ENCODE measurements at regions not wholly inside any gene's neighbourhood (a gene's known extent, or its start where the extent isn't known, plus 50 kb on each side); places are given as distances from the start of the nearest gene placed in this dataset.
"Not testable (repeated sequence)": the region's sequence is repeated elsewhere in the genome, so short reads cannot be mapped to it uniquely, and the experiment has no call there.

DNA sequence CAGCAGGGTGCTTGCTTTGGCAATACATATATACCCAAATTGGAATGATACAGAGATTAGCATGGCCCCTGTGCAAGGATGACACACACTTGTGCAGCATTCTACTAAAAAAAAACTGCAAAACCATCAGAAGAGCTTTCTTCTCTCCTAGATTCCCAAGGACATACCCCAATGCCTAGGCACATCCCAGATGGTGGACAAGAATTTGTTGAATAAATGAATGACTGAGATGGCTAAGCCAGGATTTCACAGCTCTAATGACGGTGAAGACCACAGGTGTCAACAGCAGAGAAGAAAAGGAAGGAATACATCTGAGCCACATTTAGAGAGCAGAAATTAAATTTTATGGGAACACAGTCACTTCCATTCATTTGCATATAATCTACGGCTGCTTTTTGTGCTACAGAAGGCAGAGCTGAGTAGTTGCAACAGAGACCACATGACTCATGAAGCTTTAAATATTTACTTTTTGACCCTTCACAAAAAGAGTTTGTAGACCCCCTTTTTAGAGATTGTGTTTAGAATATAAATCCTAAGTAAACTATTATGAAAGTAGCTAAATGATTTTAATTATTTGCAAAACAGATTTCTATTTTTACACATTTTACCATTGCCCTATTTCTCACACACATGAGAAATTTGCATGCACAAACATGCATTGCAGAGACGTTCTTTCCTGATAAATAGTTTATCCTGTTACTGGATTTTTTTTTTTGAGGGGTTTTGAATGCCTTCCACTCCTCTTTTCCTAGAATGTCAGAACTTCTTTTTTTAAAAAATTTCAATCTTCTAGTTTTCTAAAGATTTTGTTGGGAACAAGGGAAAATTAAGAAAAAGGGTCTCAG, 119.0 kb downstream of the PMAIP1 start:
- in situ Hi-C loops (cut with MboI; ENCODE audit: low pct_ligation_motif_present in 1 of 4, low pct_unique_long_range_greater_than_20kb in 1 of 4, low sequenced_read_pairs in 3 of 4), result no loop called here
- 41 to 49% methylated on average over 2 to 3 of the region's 3 CpGs for WGBS, 2 donors (ENCODE audit: low coverage in 1 of 2)

DNA sequence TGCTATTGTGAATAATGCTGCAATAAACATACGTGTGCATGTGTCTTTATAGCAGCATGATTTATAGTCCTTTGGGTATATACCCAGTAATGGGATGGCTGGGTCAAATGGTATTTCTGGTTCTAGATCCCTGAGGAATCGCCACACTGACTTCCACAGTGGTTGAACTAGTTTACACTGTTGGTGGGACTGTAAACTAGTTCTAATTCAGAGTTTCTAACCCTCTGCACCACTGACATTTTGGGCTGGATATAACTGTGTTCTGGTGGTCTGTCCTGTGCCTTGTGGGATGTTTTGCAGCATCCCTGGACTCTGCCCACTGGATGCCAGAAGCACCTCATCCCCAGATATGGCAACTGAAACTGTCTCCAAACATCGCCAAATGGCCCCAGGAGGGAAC, 118.3 kb downstream of the PMAIP1 start:
- H3K4me1 ChIP-seq; H3K36me3 ChIP-seq; H3K4me3 ChIP-seq; H3K27ac ChIP-seq; H3K27me3 ChIP-seq; H3K9me3 ChIP-seq; DNase-seq; in situ Hi-C loops (cut with MboI; ENCODE audit: low pct_ligation_motif_present in 1 of 4, low pct_unique_long_range_greater_than_20kb in 1 of 4, low sequenced_read_pairs in 3 of 4); intact Hi-C loops (cut with DNase I; ENCODE audit: low total_unique reads): not testable (repeated sequence)
- 80% methylated on average over 2 of the region's 3 CpGs; no CpG with 5 or more reads in 1 of the 2 donors for WGBS, 2 donors (ENCODE audit: low coverage in 1 of 2)

More for the DNA sequence above, 119.0 kb downstream of the PMAIP1 start:
- intact Hi-C loops (cut with DNase I; ENCODE audit: low total_unique reads), result no loop called here
- Histone ChIP-seq H3K27ac (no peak overlapping the region), H3K4me3 (no peak overlapping the region), H3K27me3 (no peaks in the 10 kb centered on the region), H3K9me3 (no peaks in the 10 kb centered on the region), H3K4me1 (no peaks in the 10 kb centered on the region), H3K36me3 (no peaks in the 10 kb centered on the region)
- TF ChIP-seq POLR2A (IDR thresholded peaks at IDR 0.05) (no peak), POLR2AphosphoS5 (IDR thresholded peaks at IDR 0.05) (no peak)
- TF ChIP-seq, protein P1, sequence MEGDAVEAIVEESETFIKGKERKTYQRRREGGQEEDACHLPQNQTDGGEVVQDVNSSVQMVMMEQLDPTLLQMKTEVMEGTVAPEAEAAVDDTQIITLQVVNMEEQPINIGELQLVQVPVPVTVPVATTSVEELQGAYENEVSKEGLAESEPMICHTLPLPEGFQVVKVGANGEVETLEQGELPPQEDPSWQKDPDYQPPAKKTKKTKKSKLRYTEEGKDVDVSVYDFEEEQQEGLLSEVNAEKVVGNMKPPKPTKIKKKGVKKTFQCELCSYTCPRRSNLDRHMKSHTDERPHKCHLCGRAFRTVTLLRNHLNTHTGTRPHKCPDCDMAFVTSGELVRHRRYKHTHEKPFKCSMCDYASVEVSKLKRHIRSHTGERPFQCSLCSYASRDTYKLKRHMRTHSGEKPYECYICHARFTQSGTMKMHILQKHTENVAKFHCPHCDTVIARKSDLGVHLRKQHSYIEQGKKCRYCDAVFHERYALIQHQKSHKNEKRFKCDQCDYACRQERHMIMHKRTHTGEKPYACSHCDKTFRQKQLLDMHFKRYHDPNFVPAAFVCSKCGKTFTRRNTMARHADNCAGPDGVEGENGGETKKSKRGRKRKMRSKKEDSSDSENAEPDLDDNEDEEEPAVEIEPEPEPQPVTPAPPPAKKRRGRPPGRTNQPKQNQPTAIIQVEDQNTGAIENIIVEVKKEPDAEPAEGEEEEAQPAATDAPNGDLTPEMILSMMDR (IDR thresholded peaks at IDR 0.05), result no peak
- no peak for DNase-seq

DNA sequence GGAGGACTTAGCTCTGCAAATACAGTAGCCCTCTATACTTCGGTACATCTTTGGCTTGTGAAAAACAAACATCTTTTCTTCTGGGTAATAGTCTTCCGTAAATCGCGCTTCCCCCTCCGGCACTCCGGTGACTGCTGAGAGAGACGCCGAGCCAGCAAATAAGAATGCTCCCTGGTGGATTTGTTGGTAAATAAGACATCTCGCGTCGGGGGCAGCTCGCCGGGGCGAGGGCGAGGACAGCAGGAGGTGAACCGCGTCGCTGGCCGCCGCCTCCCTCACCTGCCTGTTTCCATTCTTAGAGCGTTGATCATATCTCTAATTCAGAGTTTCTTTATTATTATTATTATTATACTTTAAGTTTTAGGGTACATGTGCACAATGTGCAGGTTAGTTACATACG, 117.6 kb downstream of the PMAIP1 start:
- DNase-seq, result no peak
- in situ Hi-C loops (cut with MboI; ENCODE audit: low pct_ligation_motif_present in 1 of 4, low pct_unique_long_range_greater_than_20kb in 1 of 4, low sequenced_read_pairs in 3 of 4), result no loop called here
- TF ChIP-seq POLR2A (IDR thresholded peaks at IDR 0.05), result no peak
- no peak for TF ChIP-seq POLR2AphosphoS5 (IDR thresholded peaks at IDR 0.05)
- TF ChIP-seq EP300 (IDR thresholded peaks at IDR 0.05; ENCODE audit: low read depth), result no peak
- TF ChIP-seq, protein P1 (IDR thresholded peaks at IDR 0.05), result no peak
- Histone ChIP-seq H3K36me3 (no peaks in the 10 kb centered on the region), H3K9me3 (no peaks in the 10 kb centered on the region), H3K27me3 (no peaks in the 10 kb centered on the region), H3K4me3 (no peak overlapping the region), H3K27ac (no peak overlapping the region), H3K4me1 (no peaks in the 10 kb centered on the region)
- intact Hi-C loops (cut with DNase I; ENCODE audit: low total_unique reads), result no loop called here
- WGBS, 2 donors (ENCODE audit: low coverage in 1 of 2), result 91 to 98% methylated on average over 13 to 22 of the region's 22 CpGs

DNA sequence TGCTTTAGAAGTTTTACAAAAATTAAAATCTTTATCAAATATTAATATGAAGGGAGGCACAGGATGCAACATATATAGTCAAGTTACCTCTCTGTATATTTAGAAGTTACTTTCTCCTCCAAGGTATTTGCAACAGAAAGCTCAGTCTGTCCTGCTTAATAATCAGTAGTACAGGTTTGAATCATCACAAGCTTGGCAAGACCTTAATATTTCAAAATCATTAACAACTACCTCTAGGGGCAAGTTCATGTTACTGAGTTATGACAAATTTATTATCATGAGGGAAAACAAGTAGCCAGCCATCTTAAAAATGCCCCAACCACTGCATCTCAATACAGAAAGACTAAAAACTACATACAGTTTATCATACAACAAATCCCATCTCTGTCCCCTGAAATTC, 116.0 kb downstream of the PMAIP1 start:
- H3K4me1 ChIP-seq; intact Hi-C loops (cut with DNase I; ENCODE audit: low total_unique reads); H3K27me3 ChIP-seq; H3K9me3 ChIP-seq; H3K27ac ChIP-seq; H3K36me3 ChIP-seq; DNase-seq; in situ Hi-C loops (cut with MboI; ENCODE audit: low pct_ligation_motif_present in 1 of 4, low pct_unique_long_range_greater_than_20kb in 1 of 4, low sequenced_read_pairs in 3 of 4); H3K4me3 ChIP-seq: not testable (repeated sequence)

DNA sequence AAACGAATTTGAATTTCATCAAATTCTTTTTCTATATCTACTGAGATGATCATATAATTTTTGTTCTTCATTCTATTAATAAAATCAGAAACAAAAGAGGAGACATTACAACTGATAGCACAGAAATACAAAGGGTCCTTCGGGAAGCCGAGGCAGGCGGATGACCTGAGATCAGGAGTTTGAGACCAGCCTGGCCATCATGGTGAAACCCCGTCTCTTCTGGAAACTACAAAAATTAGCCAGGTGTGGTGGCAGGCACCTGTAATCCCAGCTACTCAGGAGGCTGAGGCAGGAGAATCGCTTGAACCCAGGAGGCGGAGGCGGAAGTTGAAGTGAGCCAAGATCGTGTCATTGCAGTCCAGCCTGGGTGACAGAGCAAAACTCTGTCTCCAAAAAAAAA, 113.4 kb downstream of the PMAIP1 start:
- H3K4me3 ChIP-seq; H3K27me3 ChIP-seq; H3K27ac ChIP-seq; H3K9me3 ChIP-seq; H3K36me3 ChIP-seq; H3K4me1 ChIP-seq; in situ Hi-C loops (cut with MboI; ENCODE audit: low pct_ligation_motif_present in 1 of 4, low pct_unique_long_range_greater_than_20kb in 1 of 4, low sequenced_read_pairs in 3 of 4); intact Hi-C loops (cut with DNase I; ENCODE audit: low total_unique reads); DNase-seq: not testable (repeated sequence)
- WGBS, 2 donors (ENCODE audit: low coverage in 1 of 2), result 87 to 96% methylated on average over 4 to 9 of the region's 9 CpGs

DNA sequence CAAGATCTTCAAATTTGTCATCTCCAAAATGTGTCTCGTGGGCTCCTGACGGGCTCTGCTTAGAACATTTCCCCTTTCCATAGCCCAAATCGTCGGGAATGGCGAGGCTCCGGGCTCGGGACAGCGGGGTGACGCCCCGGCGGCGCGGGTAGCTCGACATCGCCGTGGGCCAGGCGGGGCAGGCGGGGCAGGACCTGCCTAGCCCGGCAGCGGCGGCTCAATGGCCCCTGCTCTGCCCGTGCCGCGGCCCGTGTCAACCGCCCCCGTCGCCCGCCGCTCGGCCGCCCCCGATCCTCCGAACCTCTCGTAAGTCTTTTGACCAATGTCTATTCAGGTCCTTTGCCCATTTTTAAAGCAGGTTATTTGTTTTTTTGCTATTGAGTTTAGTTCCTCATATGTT, 111.2 kb downstream of the PMAIP1 start:
- H3K36me3 ChIP-seq, result no peaks in the 10 kb centered on the region
- DNase-seq, result no peak
- no peaks in the 10 kb centered on the region for H3K4me1 ChIP-seq
- H3K9me3 ChIP-seq, result no peaks in the 10 kb centered on the region
- TF ChIP-seq POLR2A (IDR thresholded peaks at IDR 0.05) (no peak), EP300 (IDR thresholded peaks at IDR 0.05; ENCODE audit: low read depth) (no peak), POLR2AphosphoS5 (IDR thresholded peaks at IDR 0.05) (no peak)
- TF ChIP-seq, protein P1 (IDR thresholded peaks at IDR 0.05), result no peak
- no peak overlapping the region for H3K27ac ChIP-seq
- H3K4me3 ChIP-seq, result no peak overlapping the region
- intact Hi-C loops (cut with DNase I; ENCODE audit: low total_unique reads), result no loop called here
- no peaks in the 10 kb centered on the region for H3K27me3 ChIP-seq
- WGBS, 2 donors (ENCODE audit: low coverage in 1 of 2), result 91 to 94% methylated on average over 24 to 35 of the region's 35 CpGs
- in situ Hi-C loops (cut with MboI; ENCODE audit: low pct_ligation_motif_present in 1 of 4, low pct_unique_long_range_greater_than_20kb in 1 of 4, low sequenced_read_pairs in 3 of 4), result no loop called here
